Mammary epithelial cell (primary cell): ENCODE measurements at regions not wholly inside any gene's neighbourhood (a gene's known extent, or its start where the extent isn't known, plus 50 kb on each side); places are given as distances from the start of the nearest gene placed in this dataset.

ENCODE experiments used
- EZH2 ChIP-seq: IDR thresholded peaks from 2 replicates; pipeline ENCODE4 v1.6.1; 2012; ENCODE audit warnings: low read length, inconsistent platforms, borderline replicate concordance
- TF ChIP-seq, protein P1 (sequence below), 2 donors: IDR thresholded peaks in 1 of 2; conservative IDR thresholded peaks in 1 of 2; 2 replicates each; pipeline ENCODE4 v1.5.1; 2011 to 2012; ENCODE audit warnings: inconsistent platforms in 2 of 2, low read length in 2 of 2, mild to moderate bottlenecking in 2 of 2, control low read depth in 1 of 2, low read depth in 1 of 2; ENCODE audit not compliant: insufficient read depth in 1 of 2; ENCODE audit errors: extremely low read depth in 1 of 2

DNA sequence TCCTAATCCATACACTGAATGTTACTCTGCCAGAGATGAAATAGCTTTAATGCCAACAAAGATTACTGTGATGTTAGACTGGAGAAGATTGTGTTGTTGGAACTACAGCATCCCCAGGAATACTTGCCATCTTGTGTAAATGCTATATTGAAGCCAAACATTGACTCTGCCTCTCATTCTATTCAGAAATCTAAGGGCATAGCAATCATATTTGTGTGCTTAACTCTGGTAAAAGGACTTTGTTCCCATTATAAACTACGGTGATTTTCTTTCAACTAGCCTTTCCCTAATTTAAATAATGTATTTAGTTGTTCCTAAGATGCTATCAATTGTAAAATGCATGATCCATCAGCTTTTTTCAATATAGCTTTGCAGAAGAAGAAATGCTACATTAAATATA is 498.4 kb upstream of the LRRN3 start:
- TF ChIP-seq, protein P1, sequence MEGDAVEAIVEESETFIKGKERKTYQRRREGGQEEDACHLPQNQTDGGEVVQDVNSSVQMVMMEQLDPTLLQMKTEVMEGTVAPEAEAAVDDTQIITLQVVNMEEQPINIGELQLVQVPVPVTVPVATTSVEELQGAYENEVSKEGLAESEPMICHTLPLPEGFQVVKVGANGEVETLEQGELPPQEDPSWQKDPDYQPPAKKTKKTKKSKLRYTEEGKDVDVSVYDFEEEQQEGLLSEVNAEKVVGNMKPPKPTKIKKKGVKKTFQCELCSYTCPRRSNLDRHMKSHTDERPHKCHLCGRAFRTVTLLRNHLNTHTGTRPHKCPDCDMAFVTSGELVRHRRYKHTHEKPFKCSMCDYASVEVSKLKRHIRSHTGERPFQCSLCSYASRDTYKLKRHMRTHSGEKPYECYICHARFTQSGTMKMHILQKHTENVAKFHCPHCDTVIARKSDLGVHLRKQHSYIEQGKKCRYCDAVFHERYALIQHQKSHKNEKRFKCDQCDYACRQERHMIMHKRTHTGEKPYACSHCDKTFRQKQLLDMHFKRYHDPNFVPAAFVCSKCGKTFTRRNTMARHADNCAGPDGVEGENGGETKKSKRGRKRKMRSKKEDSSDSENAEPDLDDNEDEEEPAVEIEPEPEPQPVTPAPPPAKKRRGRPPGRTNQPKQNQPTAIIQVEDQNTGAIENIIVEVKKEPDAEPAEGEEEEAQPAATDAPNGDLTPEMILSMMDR (conservative IDR thresholded peaks at IDR 0.05 in 1 of 2, IDR thresholded peaks at IDR 0.05 in 1 of 2; ENCODE audit: extremely low read depth in 1 of 2, insufficient read depth in 1 of 2, low read depth in 1 of 2, low read length in 2 of 2): no peak
- no peak for TF ChIP-seq EZH2
